Neural cell (in vitro differentiated cells): ENCODE measurements at regions not wholly inside any gene's neighbourhood (a gene's known extent, or its start where the extent isn't known, plus 50 kb on each side); places are given as distances from the start of the nearest gene placed in this dataset.

Experiments used
- H2AFZ ChIP-seq: fragments of 200-600, 300-800 bp; sonication (generic), shearing (Covaris generic); 2 replicates; pipeline ENCODE4 v1.6.0; 2014; ENCODE audit warnings: low read depth, mild to moderate bottlenecking, antibody characterized with exemption, low read length, moderate library complexity
- H3F3A ChIP-seq: fragments of 200-600 bp; shearing (Covaris generic); 2 replicates; pipeline ENCODE4 v1.6.1; 2016; ENCODE audit warnings: mild to moderate bottlenecking, moderate library complexity, mixed read lengths, antibody characterized with exemption, low read length; ENCODE audit not compliant: insufficient read depth, poor library complexity, severe bottlenecking
- H3K27ac ChIP-seq: fragments of 200-600, 300-800 bp; sonication (generic), shearing (Covaris generic); 2 replicates; pipeline ENCODE4 v1.5.1; 2014; ENCODE audit warnings: mild to moderate bottlenecking, low read length, moderate library complexity
- H3K27me3 ChIP-seq: fragments of 300-800, 200-600 bp; sonication (generic), shearing (Covaris generic); 2 replicates; pipeline ENCODE4 v1.6.0; 2014; ENCODE audit warnings: mild to moderate bottlenecking, low read depth, low read length, moderate library complexity; ENCODE audit not compliant: insufficient read depth
- H3K36me3 ChIP-seq: fragments of 300-800, 200-600 bp; sonication (generic), shearing (Covaris generic); 2 replicates; pipeline ENCODE4 v1.5.1; 2014; ENCODE audit warnings: mild to moderate bottlenecking, antibody characterized with exemption, low read length, moderate library complexity; ENCODE audit not compliant: insufficient read depth
- H3K4me2 ChIP-seq: fragments of 300-800, 200-600 bp; sonication (generic), shearing (Covaris generic); 2 replicates; pipeline ENCODE4 v1.6.0; 2014; ENCODE audit warnings: mild to moderate bottlenecking, low read length
- H3K4me3 ChIP-seq: fragments of 300-800, 200-600 bp; sonication (generic), shearing (Covaris generic); 2 replicates; pipeline ENCODE4 v1.5.1; 2014; ENCODE audit warnings: mild to moderate bottlenecking, low read length, moderate library complexity
- H3K79me2 ChIP-seq: fragments of 200-600 bp; shearing (Covaris generic); replicated peaks from 2 replicates; pipeline ENCODE4 v1.6.0; 2014; ENCODE audit warnings: mild to moderate bottlenecking, low read length, moderate library complexity; ENCODE audit not compliant: insufficient read depth
- H3K9ac ChIP-seq: fragments of 300-800, 200-600 bp; sonication (generic), shearing (Covaris generic); 2 replicates; pipeline ENCODE4 v1.6.1; 2016; ENCODE audit warnings: mild to moderate bottlenecking, low read length, mixed read lengths
- H3K9me2 ChIP-seq: fragments of 200-600 bp; shearing (Covaris generic); 2 replicates; pipeline ENCODE4 v1.6.1; 2016; ENCODE audit warnings: mild to moderate bottlenecking, low read length, mixed read lengths; ENCODE audit not compliant: insufficient read depth
- H3K9me3 ChIP-seq: fragments of 200-600, 300-800 bp; sonication (generic), shearing (Covaris generic); 2 replicates; pipeline ENCODE4 v1.6.1; 2016; ENCODE audit warnings: mild to moderate bottlenecking, mixed run types, low read length, moderate library complexity, mixed read lengths
- H4K20me1 ChIP-seq: fragments of 200-600 bp; shearing (Covaris generic); 2 replicates; pipeline ENCODE4 v1.6.1; 2016; ENCODE audit warnings: mild to moderate bottlenecking, mixed run types; ENCODE audit not compliant: insufficient read depth
- CTCF ChIP-seq: fragments of 450-650 bp; IDR thresholded peaks from 2 replicates; pipeline ENCODE4 v1.5.1; 2014; ENCODE audit warnings: antibody characterized with exemption, mild to moderate bottlenecking, moderate library complexity; ENCODE audit not compliant: poor library complexity, severe bottlenecking
- EP300 ChIP-seq: fragments of 450-650 bp; conservative IDR thresholded peaks from 2 replicates; pipeline ENCODE4 v1.6.1; 2014; ENCODE audit warnings: antibody characterized with exemption, mild to moderate bottlenecking, moderate library complexity; ENCODE audit not compliant: poor library complexity, severe bottlenecking
- EZH2 ChIP-seq: fragments of 200-600, 300-800 bp; shearing (Covaris generic), sonication (generic); IDR thresholded peaks from 2 replicates; pipeline ENCODE4 v1.6.1; 2014; ENCODE audit warnings: antibody characterized with exemption, low read length, borderline replicate concordance, mild to moderate bottlenecking; ENCODE audit not compliant: insufficient read depth, poor library complexity, severe bottlenecking
- MXI1 ChIP-seq: fragments of 450-650 bp; conservative IDR thresholded peaks from 2 replicates; pipeline ENCODE4 v1.6.1; 2014; ENCODE audit warnings: antibody characterized with exemption, mild to moderate bottlenecking; ENCODE audit not compliant: poor library complexity, severe bottlenecking
- POLR2AphosphoS5 ChIP-seq: IDR thresholded peaks from 2 replicates; pipeline ENCODE4 v1.6.1; 2012
- RAD21 ChIP-seq: fragments of 450-650 bp; conservative IDR thresholded peaks from 2 replicates; pipeline ENCODE4 v1.6.1; 2014; ENCODE audit warnings: antibody characterized with exemption, mild to moderate bottlenecking, moderate library complexity
- REST ChIP-seq: IDR thresholded peaks from 2 replicates; pipeline ENCODE4 v1.6.1; 2012; ENCODE audit warnings: borderline replicate concordance
- SMC3 ChIP-seq: fragments of 450-650 bp; conservative IDR thresholded peaks from 2 replicates; pipeline ENCODE4 v1.6.1; 2014; ENCODE audit warnings: antibody characterized with exemption, mild to moderate bottlenecking, moderate library complexity; ENCODE audit not compliant: poor library complexity
- TAF1 ChIP-seq: IDR thresholded peaks from 2 replicates; pipeline ENCODE4 v1.6.1; 2012; ENCODE audit warnings: low read depth

- Histone ChIP-seq H3K36me3 (no peaks in the 10 kb centered on the region), H3K4me3 (no peak overlapping the region), H3K27ac (no peak overlapping the region)
These were observed 77.0 kb upstream of the EEPD1 start for GRCh38 chr7:36076074-36076473.

GRCh38 chr7:36078816-36079360 is 74.2 kb upstream of the EEPD1 start:
- H3K27ac ChIP-seq, result no peak overlapping the region
- no peak overlapping the region for H2AFZ ChIP-seq
- H3F3A ChIP-seq, result no peaks in the 10 kb centered on the region
- no peaks in the 10 kb centered on the region for H3K9me3 ChIP-seq
- no peaks in the 10 kb centered on the region for H4K20me1 ChIP-seq
- H3K4me3 ChIP-seq, result no peak overlapping the region
- H3K79me2 ChIP-seq, result no peaks in the 10 kb centered on the region
- H3K27me3 ChIP-seq, result no peaks in the 10 kb centered on the region
- H3K9me2 ChIP-seq, result no peaks in the 10 kb centered on the region
- no peak overlapping the region for H3K9ac ChIP-seq
- H3K4me2 ChIP-seq, result no peak overlapping the region
- no peaks in the 10 kb centered on the region for H3K36me3 ChIP-seq
- no peak for TF ChIP-seq POLR2AphosphoS5
- TF ChIP-seq EP300, result no peak
- TF ChIP-seq MXI1, result no peak
- no peak for TF ChIP-seq SMC3
- no peak for TF ChIP-seq EZH2
- TF ChIP-seq TAF1, result no peak
- TF ChIP-seq REST, result no peak
- no peak for TF ChIP-seq RAD21

More at GRCh38 chr7:36076074-36076473, 77.0 kb upstream of the EEPD1 start:
- H3K79me2 ChIP-seq, result no peaks in the 10 kb centered on the region
- H3K9ac ChIP-seq, result no peak overlapping the region
- no peaks in the 10 kb centered on the region for H3K9me2 ChIP-seq
- no peak overlapping the region for H2AFZ ChIP-seq
- no peak overlapping the region for H3K4me2 ChIP-seq
- no peak for TF ChIP-seq POLR2AphosphoS5
- TF ChIP-seq MXI1, result no peak
- no peak for TF ChIP-seq EZH2
- TF ChIP-seq REST, result no peak
- no peak for TF ChIP-seq TAF1
- TF ChIP-seq EP300, result no peak
- no peak for TF ChIP-seq CTCF
- TF ChIP-seq RAD21, result no peak
- TF ChIP-seq SMC3, result no peak
- H3K27me3 ChIP-seq, result no peaks in the 10 kb centered on the region
- no peaks in the 10 kb centered on the region for H4K20me1 ChIP-seq
- H3F3A ChIP-seq, result no peaks in the 10 kb centered on the region
- no peaks in the 10 kb centered on the region for H3K9me3 ChIP-seq
